Gastroesophageal sphincter (tissue), 4 donors: ENCODE measurements at regions not wholly inside any gene's neighbourhood (a gene's known extent, or its start where the extent isn't known, plus 50 kb on each side); places are given as distances from the start of the nearest gene placed in this dataset.

Experiments used
- ATAC-seq: fragments of 150-250 bp; one replicate; pipeline ENCODE4 v1.9.1; 2016; ENCODE audit warnings: mild to moderate bottlenecking, moderate library complexity
- H3K27ac ChIP-seq, 4 donors: fragments of 200-600 bp; sonication (generic) in 3 of 4; 1 replicate in 3 of 4; 2 replicates in 1 of 4; pipeline ENCODE4 v1.5.1; 2016 to 2019
- H3K27me3 ChIP-seq: fragments of 200-600 bp; sonication (generic); one replicate; pipeline ENCODE4 v1.5.1; 2019
- H3K36me3 ChIP-seq, 2 donors: fragments of 200-600 bp; sonication (generic); one replicate each; pipeline ENCODE4 v1.5.1; 2019; ENCODE audit warnings: control low read depth in 1 of 2
- H3K4me1 ChIP-seq, 3 donors: fragments of 200-600 bp; sonication (generic); 1 replicate in 2 of 3; 2 replicates in 1 of 3; pipeline ENCODE4 v1.5.1; 2016 to 2019; ENCODE audit warnings: control low read depth in 2 of 3
- H3K4me3 ChIP-seq, 2 donors: fragments of 200-600 bp; sonication (generic); one replicate each; pipeline ENCODE4 v1.5.1; 2019; ENCODE audit warnings: mild to moderate bottlenecking in 1 of 2, moderate library complexity in 1 of 2
- H3K9me3 ChIP-seq, 3 donors: fragments of 200-600 bp; sonication (generic); one replicate each; pipeline ENCODE4 v1.5.1; 2017 to 2019; ENCODE audit warnings: control low read depth in 2 of 3
- EP300 ChIP-seq: sonication (generic); formaldehyde crosslinking; IDR thresholded peaks from one replicate; pipeline ENCODE4 v1.6.1; 2017; ENCODE audit warnings: antibody characterized with exemption, mild to moderate bottlenecking
- POLR2A ChIP-seq, 2 donors: fragments of 450-650 bp; IDR thresholded peaks; one replicate each; pipeline ENCODE4 v1.6.1; 2017; ENCODE audit warnings: antibody characterized with exemption in 2 of 2, mild to moderate bottlenecking in 2 of 2, moderate library complexity in 1 of 2
- POLR2AphosphoS5 ChIP-seq: sonication (generic); formaldehyde crosslinking; IDR thresholded peaks from one replicate; pipeline ENCODE4 v1.6.1; 2017; ENCODE audit warnings: antibody characterized with exemption
- WGBS, 2 donors: methylation state at CpG; one replicate each; pipeline ENCODE4 v1.1.5; 2018; ENCODE audit warnings: low coverage in 1 of 2; 5-methylcytosine and 5-hydroxymethylcytosine counted together
- TF ChIP-seq, protein P1 (sequence below), 4 experiments: fragments of 200-600 bp in 2 of 4; fragments of 450-650 bp in 2 of 4; sonication (generic) in 1 of 4; IDR thresholded peaks; one replicate each; pipeline ENCODE4 v1.5.1; 2017 to 2019; ENCODE audit warnings: antibody characterized with exemption in 4 of 4, mild to moderate bottlenecking in 2 of 4, moderate library complexity in 2 of 4

GRCh38 chr3:152524198-152525140, 255.7 kb downstream of the MBNL1 start:
- Histone ChIP-seq H3K27me3 (no peaks in the 10 kb centered on the region), H3K9me3 (no peaks in the 10 kb centered on the region), H3K4me3 (no peak overlapping the region), H3K4me1 (no peaks in the 10 kb centered on the region), H3K36me3 (no peaks in the 10 kb centered on the region), H3K27ac (no peak overlapping the region)
- WGBS, 2 donors: 64 to 77% methylated on average over 3 of the region's 3 CpGs
- TF ChIP-seq POLR2A (IDR thresholded peaks at IDR 0.05): no peak
- TF ChIP-seq, protein P1, sequence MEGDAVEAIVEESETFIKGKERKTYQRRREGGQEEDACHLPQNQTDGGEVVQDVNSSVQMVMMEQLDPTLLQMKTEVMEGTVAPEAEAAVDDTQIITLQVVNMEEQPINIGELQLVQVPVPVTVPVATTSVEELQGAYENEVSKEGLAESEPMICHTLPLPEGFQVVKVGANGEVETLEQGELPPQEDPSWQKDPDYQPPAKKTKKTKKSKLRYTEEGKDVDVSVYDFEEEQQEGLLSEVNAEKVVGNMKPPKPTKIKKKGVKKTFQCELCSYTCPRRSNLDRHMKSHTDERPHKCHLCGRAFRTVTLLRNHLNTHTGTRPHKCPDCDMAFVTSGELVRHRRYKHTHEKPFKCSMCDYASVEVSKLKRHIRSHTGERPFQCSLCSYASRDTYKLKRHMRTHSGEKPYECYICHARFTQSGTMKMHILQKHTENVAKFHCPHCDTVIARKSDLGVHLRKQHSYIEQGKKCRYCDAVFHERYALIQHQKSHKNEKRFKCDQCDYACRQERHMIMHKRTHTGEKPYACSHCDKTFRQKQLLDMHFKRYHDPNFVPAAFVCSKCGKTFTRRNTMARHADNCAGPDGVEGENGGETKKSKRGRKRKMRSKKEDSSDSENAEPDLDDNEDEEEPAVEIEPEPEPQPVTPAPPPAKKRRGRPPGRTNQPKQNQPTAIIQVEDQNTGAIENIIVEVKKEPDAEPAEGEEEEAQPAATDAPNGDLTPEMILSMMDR (IDR thresholded peaks at IDR 0.05): peak; percentile 75 to 86 (median 82)
- TF ChIP-seq EP300: no peak
- no peak for ATAC-seq

DNA sequence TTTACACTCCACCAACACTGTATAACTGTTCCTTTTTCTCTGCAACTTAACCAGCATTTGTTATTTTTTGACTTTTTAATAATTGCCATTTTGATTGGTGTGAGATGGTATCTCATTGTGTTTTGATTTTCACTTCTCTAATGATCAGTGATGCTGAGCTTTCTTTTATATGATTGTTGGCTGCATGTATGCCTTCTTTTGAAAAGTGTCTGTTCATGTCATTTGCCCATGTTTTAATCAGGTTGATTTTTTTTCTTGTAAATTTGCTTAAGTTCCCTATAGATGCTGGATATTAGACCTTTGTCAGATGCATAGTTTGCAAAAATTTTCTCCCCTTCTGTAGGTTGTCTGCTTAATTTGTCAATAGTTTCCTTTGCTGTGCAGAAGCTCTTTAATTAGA, 263.0 kb downstream of the MBNL1 start:
- TF ChIP-seq POLR2AphosphoS5 (no peak), POLR2A (IDR thresholded peaks at IDR 0.05) (no peak), EP300 (no peak)
- TF ChIP-seq, protein P1 (IDR thresholded peaks at IDR 0.05): no peak
- H3K4me1 ChIP-seq: no peaks in the 10 kb centered on the region
- H3K36me3 ChIP-seq: no peaks in the 10 kb centered on the region
- H3K27me3 ChIP-seq: no peaks in the 10 kb centered on the region
- no peak for ATAC-seq
- peaks cover 0 to 16% (median 0%) of the 10 kb centered on the region in 3 donors for H3K9me3 ChIP-seq
- no peak overlapping the region for H3K4me3 ChIP-seq
- no peak overlapping the region for H3K27ac ChIP-seq

DNA sequence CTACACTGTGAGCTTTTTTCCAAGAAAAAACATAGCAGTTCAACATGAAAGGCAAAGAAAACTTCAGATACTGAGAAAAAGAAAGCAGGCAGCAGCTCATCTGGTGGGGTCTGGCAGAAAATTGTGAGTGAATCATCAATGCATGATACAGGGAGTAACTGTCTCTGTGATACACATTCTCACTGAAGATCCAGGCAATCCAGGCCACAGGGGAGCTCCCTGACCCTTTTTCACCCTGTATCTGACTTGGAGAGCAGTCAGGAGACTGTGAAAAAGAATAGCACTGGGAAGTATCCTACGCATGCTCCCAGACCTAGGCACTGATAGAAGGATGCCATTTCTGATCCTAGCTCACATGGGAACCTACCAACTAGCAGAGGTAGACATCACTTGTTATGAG, 269.8 kb downstream of the MBNL1 start:
- Histone ChIP-seq H3K9me3 (no peaks in the 10 kb centered on the region), H3K36me3 (no peaks in the 10 kb centered on the region), H3K27me3 (no peaks in the 10 kb centered on the region), H3K27ac (no peak overlapping the region), H3K4me3 (no peak overlapping the region), H3K4me1 (no peaks in the 10 kb centered on the region)
- no peak for ATAC-seq
- TF ChIP-seq EP300 (no peak), POLR2A (IDR thresholded peaks at IDR 0.05) (no peak), POLR2AphosphoS5 (no peak)
- TF ChIP-seq, protein P1 (IDR thresholded peaks at IDR 0.05): no peak
- no CpG with 5 or more reads among the region's 1 CpG for WGBS, 2 donors

DNA sequence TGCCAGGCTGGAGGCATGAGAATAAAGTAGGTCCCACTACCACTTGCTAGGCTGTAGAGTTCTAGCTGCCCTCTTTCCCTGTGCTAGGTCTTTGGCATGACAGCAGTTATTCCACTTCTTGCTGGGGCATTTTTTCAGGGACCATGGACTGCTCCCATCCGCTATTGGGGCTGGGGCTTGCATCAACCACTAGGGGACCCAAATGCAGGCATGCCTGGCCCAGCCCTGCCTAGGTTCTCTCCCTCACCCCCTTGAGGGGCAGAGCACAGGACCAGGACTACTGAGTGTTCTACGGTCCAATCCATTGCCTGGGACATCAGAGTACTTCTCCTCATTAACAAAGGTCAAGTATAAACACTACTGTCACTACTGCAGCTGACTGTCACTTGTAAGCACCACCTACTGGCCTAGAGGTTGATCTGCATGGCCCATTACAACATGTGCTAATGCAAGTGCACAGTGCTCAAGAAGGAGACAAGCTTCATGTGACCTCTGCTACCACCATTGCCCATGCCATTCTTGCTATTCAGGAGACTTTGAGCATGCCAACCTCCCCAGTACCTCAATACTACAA, 270.5 kb downstream of the MBNL1 start:
- H3K4me3 ChIP-seq: no peak overlapping the region
- H3K27me3 ChIP-seq: no peaks in the 10 kb centered on the region
- no peaks in the 10 kb centered on the region for H3K4me1 ChIP-seq
- H3K27ac ChIP-seq: no peak overlapping the region
- 95 to 100% methylated on average over 1 to 2 of the region's 2 CpGs for WGBS, 2 donors
- no peak for TF ChIP-seq POLR2AphosphoS5
- TF ChIP-seq EP300: no peak
- TF ChIP-seq, protein P1 (IDR thresholded peaks at IDR 0.05): no peak
- no peak for TF ChIP-seq POLR2A (IDR thresholded peaks at IDR 0.05)
- ATAC-seq: no peak
- no peaks in the 10 kb centered on the region for H3K9me3 ChIP-seq
- no peaks in the 10 kb centered on the region for H3K36me3 ChIP-seq

DNA sequence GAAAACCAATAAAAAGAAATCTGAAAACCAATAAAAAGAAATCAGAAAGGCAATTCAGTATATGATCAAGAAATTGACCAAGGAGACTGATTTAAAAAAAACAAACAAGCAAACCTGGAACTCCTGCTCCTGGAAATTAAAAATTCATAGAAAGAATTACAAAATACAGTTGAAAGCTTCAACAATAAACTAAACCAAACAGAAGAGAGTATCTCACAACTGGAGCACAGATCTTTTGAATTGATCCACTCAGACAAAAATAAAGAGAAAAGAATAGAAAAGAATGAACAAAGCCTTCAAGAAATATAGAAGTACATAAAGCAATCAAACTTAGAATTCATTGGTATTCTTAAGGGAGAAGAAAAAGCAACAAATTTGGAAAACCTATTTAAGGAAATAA, 271.4 kb downstream of the MBNL1 start:
- no peak for TF ChIP-seq POLR2A (IDR thresholded peaks at IDR 0.05)
- TF ChIP-seq POLR2AphosphoS5: no peak
- TF ChIP-seq, protein P1 (IDR thresholded peaks at IDR 0.05): no peak
- TF ChIP-seq EP300: no peak
- no peak for ATAC-seq
- Histone ChIP-seq H3K27me3 (no peaks in the 10 kb centered on the region), H3K4me3 (no peak overlapping the region), H3K27ac (no peak overlapping the region), H3K4me1 (no peaks in the 10 kb centered on the region), H3K9me3 (no peaks in the 10 kb centered on the region), H3K36me3 (no peaks in the 10 kb centered on the region)
